ENCODE measurements at regions not wholly inside any gene's neighbourhood (a gene's known extent, or its start where the extent isn't known, plus 50 kb on each side); places are given as distances from the start of the nearest gene placed in this dataset.

DNA sequence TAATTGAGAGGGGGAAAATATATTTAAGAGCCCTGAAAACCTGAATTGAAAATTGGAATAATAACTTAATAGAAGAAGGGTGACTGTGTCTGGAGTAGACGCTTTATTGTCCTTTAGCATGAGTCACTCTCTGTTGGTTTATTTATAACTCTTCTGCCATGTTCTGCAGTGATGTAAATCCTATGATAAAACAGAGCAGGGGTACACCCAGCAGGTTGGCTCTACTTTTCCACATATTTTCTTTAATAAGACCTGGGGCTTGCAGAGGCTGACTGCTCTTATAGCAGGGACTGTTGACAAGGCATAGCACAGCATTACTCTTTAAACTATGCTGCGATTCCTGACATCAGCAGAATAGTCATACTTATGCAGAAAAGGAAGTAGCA, 389.9 kb upstream of the PCDH9 start:
- no peaks in the 10 kb centered on the region for H3K27me3 Mint-ChIP-seq
- no peaks in the 10 kb centered on the region for H3K36me3 Mint-ChIP-seq (ENCODE audit: low read depth)
- H3K4me1 Mint-ChIP-seq = no peaks in the 10 kb centered on the region
- no peak overlapping the region for H3K27ac Mint-ChIP-seq
- peaks cover 10% of the 10 kb centered on the region for H3K9me3 Mint-ChIP-seq
- ATAC-seq (replicated peaks) = no peak
- H3K4me3 Mint-ChIP-seq = no peak overlapping the region

DNA sequence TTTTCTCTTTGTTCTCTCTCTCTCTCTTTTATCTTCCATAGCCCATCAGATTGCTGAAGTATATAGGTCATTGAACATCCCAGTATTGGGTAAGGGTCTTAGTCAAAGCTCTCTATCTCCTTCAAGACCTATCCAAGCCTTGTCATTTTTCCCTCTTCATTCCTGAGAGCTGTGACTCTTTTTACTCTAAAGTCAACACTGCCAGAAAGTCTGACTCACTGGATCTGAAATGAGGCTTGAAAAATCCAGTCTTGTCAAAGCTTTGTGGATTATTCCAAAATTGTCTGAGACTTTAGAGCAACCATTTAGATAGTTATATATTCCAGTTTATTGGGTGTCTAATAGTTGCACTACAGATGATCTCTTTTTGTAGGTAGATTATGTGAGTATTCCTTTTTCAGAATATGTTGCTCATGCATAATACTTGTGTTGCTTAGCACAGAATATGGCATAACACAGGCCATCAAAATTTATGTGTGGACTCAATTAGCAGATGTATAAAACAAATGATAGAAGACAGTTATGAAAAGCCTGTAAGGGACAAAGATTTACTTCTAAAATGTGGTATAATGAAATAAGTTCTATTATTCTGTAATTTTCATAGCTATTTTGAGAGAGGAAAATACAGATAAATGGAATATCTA, 389.3 kb upstream of the PCDH9 start:
- Mint-ChIP-seq H3K4me1 (no peaks in the 10 kb centered on the region), H3K9me3 (peaks cover 10% of the 10 kb centered on the region), H3K36me3 (ENCODE audit: low read depth) (no peaks in the 10 kb centered on the region), H3K27me3 (no peaks in the 10 kb centered on the region), H3K4me3 (no peak overlapping the region), H3K27ac (no peak overlapping the region)
- ATAC-seq (replicated peaks) = no peak

GRCh38 chr13:67614579-67614978, 384.4 kb upstream of the PCDH9 start:
- H3K27ac Mint-ChIP-seq = no peak overlapping the region
- ATAC-seq (replicated peaks) = no peak
- no peak overlapping the region for H3K4me3 Mint-ChIP-seq
- no peaks in the 10 kb centered on the region for H3K36me3 Mint-ChIP-seq (ENCODE audit: low read depth)
- no peaks in the 10 kb centered on the region for H3K27me3 Mint-ChIP-seq
- H3K9me3 Mint-ChIP-seq = peaks cover 10% of the 10 kb centered on the region
- no peaks in the 10 kb centered on the region for H3K4me1 Mint-ChIP-seq

- H3K4me1 Mint-ChIP-seq = no peaks in the 10 kb centered on the region
These were observed 383.9 kb upstream of the PCDH9 start for GRCh38 chr13:67614013-67614412.

GRCh38 chr13:67588607-67589006, 358.5 kb upstream of the PCDH9 start:
- Mint-ChIP-seq H3K27ac (no peak overlapping the region), H3K9me3 (peaks cover 12% of the 10 kb centered on the region), H3K27me3 (no peaks in the 10 kb centered on the region), H3K36me3 (ENCODE audit: low read depth) (no peaks in the 10 kb centered on the region), H3K4me1 (no peaks in the 10 kb centered on the region), H3K4me3 (no peak overlapping the region)
- ATAC-seq (replicated peaks) = no peak

More at GRCh38 chr13:67614013-67614412, 383.9 kb upstream of the PCDH9 start:
- no peak for ATAC-seq (replicated peaks)
- Mint-ChIP-seq H3K36me3 (ENCODE audit: low read depth) (no peaks in the 10 kb centered on the region), H3K27ac (no peak overlapping the region), H3K27me3 (no peaks in the 10 kb centered on the region), H3K4me3 (no peak overlapping the region), H3K9me3 (peaks cover 5% of the 10 kb centered on the region)

DNA sequence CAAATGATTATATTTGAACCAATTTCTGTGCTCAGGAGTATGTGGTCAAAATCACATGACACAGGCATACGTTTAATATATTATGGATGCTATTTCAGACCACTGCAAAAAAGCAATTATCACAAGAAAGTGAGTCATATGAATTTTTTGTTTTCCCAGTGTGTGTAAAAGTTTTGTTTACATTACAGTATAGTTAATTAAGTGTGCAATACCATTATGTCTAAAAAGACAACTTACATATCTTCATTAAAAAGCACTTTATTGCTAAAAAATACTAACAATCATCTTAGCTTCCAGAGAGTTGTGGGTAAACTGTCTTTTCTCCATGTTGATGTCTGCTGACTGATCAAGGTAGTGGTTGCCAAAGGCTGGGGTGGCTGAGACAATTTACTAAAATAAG, 347.2 kb upstream of the PCDH9 start:
- H3K27ac Mint-ChIP-seq = no peak overlapping the region
- no peaks in the 10 kb centered on the region for H3K27me3 Mint-ChIP-seq
- H3K4me3 Mint-ChIP-seq = no peak overlapping the region
- no peaks in the 10 kb centered on the region for H3K4me1 Mint-ChIP-seq
- peaks cover 6% of the 10 kb centered on the region for H3K9me3 Mint-ChIP-seq
- no peak for ATAC-seq (replicated peaks)
- no peaks in the 10 kb centered on the region for H3K36me3 Mint-ChIP-seq (ENCODE audit: low read depth)

- H3K4me3 Mint-ChIP-seq = no peak overlapping the region
- no peaks in the 10 kb centered on the region for H3K4me1 Mint-ChIP-seq
- no peaks in the 10 kb centered on the region for H3K36me3 Mint-ChIP-seq (ENCODE audit: low read depth)
- no peak for ATAC-seq (replicated peaks)
- H3K27me3 Mint-ChIP-seq = no peaks in the 10 kb centered on the region
- no peak overlapping the region for H3K27ac Mint-ChIP-seq
- H3K9me3 Mint-ChIP-seq = peaks cover 9% of the 10 kb centered on the region
These were observed 344.4 kb upstream of the PCDH9 start for GRCh38 chr13:67574320-67575233.

DNA sequence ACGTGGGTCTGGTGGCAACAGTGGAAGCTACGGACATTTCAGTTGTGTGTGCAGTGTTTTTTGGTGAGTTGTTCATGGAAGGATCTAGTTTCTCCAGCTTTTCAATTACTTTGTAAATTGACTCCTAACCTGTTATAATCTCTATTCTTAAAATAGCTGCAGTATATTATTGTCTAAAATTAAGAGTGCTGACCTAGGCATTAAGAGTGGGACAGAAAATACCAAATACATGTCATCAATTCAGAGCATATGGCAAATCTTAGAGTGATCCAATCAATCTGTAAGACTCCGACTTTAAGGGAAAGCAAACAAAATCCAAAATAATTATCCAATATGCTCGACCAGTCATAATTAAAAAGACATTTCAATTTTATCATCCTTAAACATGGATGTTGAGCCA, 338.1 kb upstream of the PCDH9 start:
- H3K27me3 Mint-ChIP-seq = no peaks in the 10 kb centered on the region
- H3K36me3 Mint-ChIP-seq (ENCODE audit: low read depth) = no peaks in the 10 kb centered on the region
- H3K4me1 Mint-ChIP-seq = no peaks in the 10 kb centered on the region
- no peak overlapping the region for H3K4me3 Mint-ChIP-seq
- no peak overlapping the region for H3K27ac Mint-ChIP-seq
- no peak for ATAC-seq (replicated peaks)
- peaks cover 7% of the 10 kb centered on the region for H3K9me3 Mint-ChIP-seq

GRCh38 chr13:67557642-67558241, 327.6 kb upstream of the PCDH9 start:
- Mint-ChIP-seq H3K36me3 (ENCODE audit: low read depth) (no peaks in the 10 kb centered on the region), H3K4me3 (no peak overlapping the region), H3K27me3 (no peaks in the 10 kb centered on the region), H3K27ac (no peak overlapping the region), H3K4me1 (no peaks in the 10 kb centered on the region), H3K9me3 (peaks cover 5% of the 10 kb centered on the region)
- no peak for ATAC-seq (replicated peaks)

DNA sequence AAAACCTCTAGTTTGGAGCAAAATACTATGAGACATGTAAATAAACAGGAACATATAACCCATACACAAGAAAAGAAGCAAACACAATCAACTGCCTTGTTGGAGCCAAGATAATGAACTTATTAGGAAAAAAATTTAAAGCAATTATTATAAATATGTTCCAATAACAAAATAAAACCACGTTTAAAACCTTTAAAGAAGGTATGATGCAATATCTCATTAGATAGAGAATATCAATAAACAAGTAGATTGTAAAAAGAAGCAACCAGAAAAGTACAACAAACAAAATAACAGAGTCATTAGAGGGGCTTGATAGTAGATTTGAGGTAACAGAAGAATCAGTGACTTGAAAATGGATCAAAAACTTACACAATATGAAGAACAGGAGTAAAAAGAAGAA, 327.0 kb upstream of the PCDH9 start:
- no peak for ATAC-seq (replicated peaks)
- Mint-ChIP-seq H3K27me3 (no peaks in the 10 kb centered on the region), H3K4me3 (no peak overlapping the region), H3K27ac (no peak overlapping the region), H3K36me3 (ENCODE audit: low read depth) (no peaks in the 10 kb centered on the region), H3K4me1 (no peaks in the 10 kb centered on the region), H3K9me3 (peaks cover 5% of the 10 kb centered on the region)

GRCh38 chr13:67554746-67555452, 324.8 kb upstream of the PCDH9 start:
- H3K9me3 Mint-ChIP-seq = peaks cover 8% of the 10 kb centered on the region
- H3K4me3 Mint-ChIP-seq = no peak overlapping the region
- no peaks in the 10 kb centered on the region for H3K36me3 Mint-ChIP-seq (ENCODE audit: low read depth)
- no peak overlapping the region for H3K27ac Mint-ChIP-seq
- no peaks in the 10 kb centered on the region for H3K27me3 Mint-ChIP-seq
- no peaks in the 10 kb centered on the region for H3K4me1 Mint-ChIP-seq
- no peak for ATAC-seq (replicated peaks)

DNA sequence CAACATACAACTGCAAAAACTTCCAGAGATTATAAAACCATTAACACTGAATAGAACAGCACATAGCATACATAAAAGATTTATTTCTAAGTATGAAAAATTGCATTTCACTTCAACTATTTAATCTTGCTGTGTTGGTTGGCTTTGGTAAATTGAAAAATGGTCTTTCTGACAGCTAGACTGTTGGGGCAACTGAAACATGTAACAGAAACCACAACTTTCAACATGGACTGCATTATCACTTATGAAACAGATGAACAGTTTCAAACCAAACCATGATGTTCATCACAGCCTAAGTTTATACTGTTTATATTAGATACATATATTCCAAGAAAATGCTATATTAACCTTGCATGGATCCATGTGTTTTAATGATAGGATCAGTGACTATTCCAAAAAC, 324.1 kb upstream of the PCDH9 start:
- H3K27ac Mint-ChIP-seq = no peak overlapping the region
- no peak for ATAC-seq (replicated peaks)

DNA sequence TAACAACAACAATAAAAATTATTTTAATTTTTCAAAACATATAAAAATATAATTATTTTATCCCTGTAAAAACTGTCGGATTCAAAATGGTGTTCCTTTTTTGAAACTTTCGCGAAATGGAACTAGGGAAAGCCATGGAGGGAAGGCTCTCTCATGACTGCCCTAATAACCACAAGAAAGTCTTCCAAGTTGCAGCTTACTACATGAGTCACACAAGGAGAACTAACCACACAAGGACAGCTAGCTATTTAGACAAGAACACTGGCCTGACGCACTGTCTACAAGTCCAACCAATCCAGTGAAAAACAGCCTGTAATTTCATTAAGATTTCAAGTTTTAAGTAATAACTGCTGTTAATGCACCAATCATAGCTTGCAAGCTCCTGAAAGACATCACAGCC, 319.2 kb upstream of the PCDH9 start:
- H3K4me1 Mint-ChIP-seq = no peaks in the 10 kb centered on the region
- no peak overlapping the region for H3K27ac Mint-ChIP-seq
- H3K9me3 Mint-ChIP-seq = peaks cover 4% of the 10 kb centered on the region
- no peak overlapping the region for H3K4me3 Mint-ChIP-seq
- ATAC-seq (replicated peaks) = no peak
- no peaks in the 10 kb centered on the region for H3K27me3 Mint-ChIP-seq
- H3K36me3 Mint-ChIP-seq (ENCODE audit: low read depth) = no peaks in the 10 kb centered on the region

More for the DNA sequence above, 324.1 kb upstream of the PCDH9 start:
- H3K36me3 Mint-ChIP-seq (ENCODE audit: low read depth) = no peaks in the 10 kb centered on the region
- peaks cover 8% of the 10 kb centered on the region for H3K9me3 Mint-ChIP-seq
- no peak overlapping the region for H3K4me3 Mint-ChIP-seq
- no peaks in the 10 kb centered on the region for H3K27me3 Mint-ChIP-seq
- H3K4me1 Mint-ChIP-seq = no peaks in the 10 kb centered on the region

DNA sequence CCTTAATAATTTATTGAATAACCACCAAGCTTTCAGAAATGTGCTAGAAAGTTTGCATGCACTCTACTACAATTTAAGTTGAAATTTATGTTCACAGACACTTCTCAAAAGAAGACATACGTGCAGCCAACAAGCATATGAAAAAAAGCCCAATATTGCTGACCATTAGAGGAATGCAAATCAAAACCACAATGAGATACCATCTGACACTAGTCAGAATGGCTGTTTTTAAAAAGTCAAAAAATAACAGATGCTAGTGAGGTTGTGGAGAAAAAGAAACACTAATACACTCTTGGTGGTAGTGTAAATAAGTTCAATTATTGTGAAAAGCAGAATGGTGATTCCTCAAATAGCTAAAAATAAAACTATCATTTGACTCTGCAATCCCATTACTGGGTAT, 308.8 kb upstream of the PCDH9 start:
- no peaks in the 10 kb centered on the region for H3K27me3 Mint-ChIP-seq
- peaks cover 9% of the 10 kb centered on the region for H3K9me3 Mint-ChIP-seq
- no peak overlapping the region for H3K27ac Mint-ChIP-seq
- H3K4me3 Mint-ChIP-seq = no peak overlapping the region
- no peak for ATAC-seq (replicated peaks)
- no peaks in the 10 kb centered on the region for H3K4me1 Mint-ChIP-seq
- H3K36me3 Mint-ChIP-seq (ENCODE audit: low read depth) = no peaks in the 10 kb centered on the region

Measured in activated T-helper 17 cell treated with anti-CD3 and anti-CD28 coated beads, Interleukin-2, amount 50 U/mL, for 72 hours (primary cell).